ENCODE measurements at regions not wholly inside any gene's neighbourhood (a gene's known extent, or its start where the extent isn't known, plus 50 kb on each side); places are given as distances from the start of the nearest gene placed in this dataset.

GRCh38 chr14:53458368-53458814 is 305.3 kb upstream of the DDHD1 start:
- Histone ChIP-seq H3K9me3 (no peaks in the 10 kb centered on the region), H3K4me3 (ENCODE audit: low read depth in 2 of 2, low read length in 1 of 2) (no peak overlapping the region), H3K4me2 (peak overlapping the region; percentile 27), H3K79me2 (ENCODE audit: insufficient read depth) (no peaks in the 10 kb centered on the region; the same call in 1 of the 2 replicates), H3K4me1 (ENCODE audit: control insufficient read depth in 1 of 2, insufficient read depth in 2 of 2, low read depth in 1 of 2, low read length in 1 of 2) (no peaks in the 10 kb centered on the region), H3K9me2 (no peaks in the 10 kb centered on the region), H4K20me1 (ENCODE audit: insufficient read depth) (no peaks in the 10 kb centered on the region), H3K36me3 (replicated peaks in 1 of 2; ENCODE audit: control insufficient read depth in 1 of 2, insufficient read depth in 2 of 2, low read length in 1 of 2) (no peaks in the 10 kb centered on the region), H3F3A (replicated peaks; ENCODE audit: insufficient read depth) (no peaks in the 10 kb centered on the region), H3K27ac (ENCODE audit: low read depth in 2 of 2, low read length in 1 of 2) (no peak overlapping the region), H3K9ac (no peak overlapping the region), H3K27me3 (ENCODE audit: insufficient read depth) (peaks cover 10% of the 10 kb centered on the region; the same call in 1 of the 2 replicates), H2AFZ (ENCODE audit: low read depth) (no peak overlapping the region)
- ChIA-PET POLR2A (no interaction called here), CTCF (interaction anchor here (1.2 kb wide), 1 partner anchor 889 kb away, joined by 3 read pairs; no protein-coding TSS in a partner anchor)
- no peak for DNase-seq
- no peak for TF ChIP-seq RAD21 (IDR thresholded peaks at IDR 0.05; ENCODE audit: low read length)
- TF ChIP-seq, protein P1, sequence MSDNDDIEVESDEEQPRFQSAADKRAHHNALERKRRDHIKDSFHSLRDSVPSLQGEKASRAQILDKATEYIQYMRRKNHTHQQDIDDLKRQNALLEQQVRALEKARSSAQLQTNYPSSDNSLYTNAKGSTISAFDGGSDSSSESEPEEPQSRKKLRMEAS (IDR thresholded peaks at IDR 0.05; ENCODE audit: low read depth), result no peak
- no peak for TF ChIP-seq JUND (IDR thresholded peaks at IDR 0.05)
- no peak for TF ChIP-seq GABPA (IDR thresholded peaks at IDR 0.05; ENCODE audit: low read depth)
- no peak for TF ChIP-seq RXRA (IDR thresholded peaks at IDR 0.05; ENCODE audit: borderline replicate concordance, low read depth)
- no peak for TF ChIP-seq CHD2 (IDR thresholded peaks at IDR 0.05; ENCODE audit: low read length, partially characterized antibody)
- TF ChIP-seq EZH2phosphoT487 (IDR thresholded peaks at IDR 0.05; ENCODE audit: borderline replicate concordance, low read depth), result no peak
- no peak for TF ChIP-seq FOXM1 (IDR thresholded peaks at IDR 0.05; ENCODE audit: low read depth)
- WGBS (ENCODE audit: low lambda C conversion rate), result 15% methylated on average over 2 of the region's 2 CpGs

- Histone ChIP-seq H3K9me3 (no peaks in the 10 kb centered on the region), H3K27ac (ENCODE audit: low read depth in 2 of 2, low read length in 1 of 2) (no peak overlapping the region), H2AFZ (ENCODE audit: low read depth) (no peak overlapping the region), H3F3A (replicated peaks; ENCODE audit: insufficient read depth) (no peaks in the 10 kb centered on the region), H4K20me1 (ENCODE audit: insufficient read depth) (no peaks in the 10 kb centered on the region), H3K9me2 (no peaks in the 10 kb centered on the region), H3K27me3 (ENCODE audit: insufficient read depth) (peaks cover 5% of the 10 kb centered on the region; the same call in 1 of the 2 replicates), H3K4me1 (ENCODE audit: control insufficient read depth in 1 of 2, insufficient read depth in 2 of 2, low read depth in 1 of 2, low read length in 1 of 2) (no peaks in the 10 kb centered on the region), H3K4me2 (no peak overlapping the region), H3K9ac (no peak overlapping the region), H3K4me3 (ENCODE audit: low read depth in 2 of 2, low read length in 1 of 2) (no peak overlapping the region), H3K36me3 (replicated peaks in 1 of 2; ENCODE audit: control insufficient read depth in 1 of 2, insufficient read depth in 2 of 2, low read length in 1 of 2) (no peaks in the 10 kb centered on the region), H3K79me2 (ENCODE audit: insufficient read depth) (no peaks in the 10 kb centered on the region; the same call in 1 of the 2 replicates)
- TF ChIP-seq GATA2 (CRISPR knock-in tag; IDR thresholded peaks at IDR 0.05) (no peak), JUND (IDR thresholded peaks at IDR 0.05) (no peak), RXRA (IDR thresholded peaks at IDR 0.05; ENCODE audit: borderline replicate concordance, low read depth) (no peak), PBX3 (IDR thresholded peaks at IDR 0.05) (no peak), RCOR1 (IDR thresholded peaks at IDR 0.05; ENCODE audit: low read length) (no peak), USF2 (IDR thresholded peaks at IDR 0.05; ENCODE audit: borderline replicate concordance, low read depth, low read length) (no peak), EP300 (IDR thresholded peaks at IDR 0.05; ENCODE audit: borderline replicate concordance in 1 of 2, low read depth in 1 of 2, low read length in 1 of 2) (no peak), RFX5 (IDR thresholded peaks at IDR 0.05; ENCODE audit: low read length) (no peak), POLR2AphosphoS5 (IDR thresholded peaks at IDR 0.05; ENCODE audit: low read depth, low read length) (no peak), NFIC (IDR thresholded peaks at IDR 0.05; ENCODE audit: borderline replicate concordance) (no peak)
- TF ChIP-seq, protein P1 (IDR thresholded peaks at IDR 0.05; ENCODE audit: low read depth), result no peak
- TF ChIP-seq, protein P2, sequence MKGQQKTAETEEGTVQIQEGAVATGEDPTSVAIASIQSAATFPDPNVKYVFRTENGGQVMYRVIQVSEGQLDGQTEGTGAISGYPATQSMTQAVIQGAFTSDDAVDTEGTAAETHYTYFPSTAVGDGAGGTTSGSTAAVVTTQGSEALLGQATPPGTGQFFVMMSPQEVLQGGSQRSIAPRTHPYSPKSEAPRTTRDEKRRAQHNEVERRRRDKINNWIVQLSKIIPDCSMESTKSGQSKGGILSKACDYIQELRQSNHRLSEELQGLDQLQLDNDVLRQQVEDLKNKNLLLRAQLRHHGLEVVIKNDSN (IDR thresholded peaks at IDR 0.05; ENCODE audit: borderline replicate concordance, low read depth), result no peak
- TF ChIP-seq, protein P3, sequence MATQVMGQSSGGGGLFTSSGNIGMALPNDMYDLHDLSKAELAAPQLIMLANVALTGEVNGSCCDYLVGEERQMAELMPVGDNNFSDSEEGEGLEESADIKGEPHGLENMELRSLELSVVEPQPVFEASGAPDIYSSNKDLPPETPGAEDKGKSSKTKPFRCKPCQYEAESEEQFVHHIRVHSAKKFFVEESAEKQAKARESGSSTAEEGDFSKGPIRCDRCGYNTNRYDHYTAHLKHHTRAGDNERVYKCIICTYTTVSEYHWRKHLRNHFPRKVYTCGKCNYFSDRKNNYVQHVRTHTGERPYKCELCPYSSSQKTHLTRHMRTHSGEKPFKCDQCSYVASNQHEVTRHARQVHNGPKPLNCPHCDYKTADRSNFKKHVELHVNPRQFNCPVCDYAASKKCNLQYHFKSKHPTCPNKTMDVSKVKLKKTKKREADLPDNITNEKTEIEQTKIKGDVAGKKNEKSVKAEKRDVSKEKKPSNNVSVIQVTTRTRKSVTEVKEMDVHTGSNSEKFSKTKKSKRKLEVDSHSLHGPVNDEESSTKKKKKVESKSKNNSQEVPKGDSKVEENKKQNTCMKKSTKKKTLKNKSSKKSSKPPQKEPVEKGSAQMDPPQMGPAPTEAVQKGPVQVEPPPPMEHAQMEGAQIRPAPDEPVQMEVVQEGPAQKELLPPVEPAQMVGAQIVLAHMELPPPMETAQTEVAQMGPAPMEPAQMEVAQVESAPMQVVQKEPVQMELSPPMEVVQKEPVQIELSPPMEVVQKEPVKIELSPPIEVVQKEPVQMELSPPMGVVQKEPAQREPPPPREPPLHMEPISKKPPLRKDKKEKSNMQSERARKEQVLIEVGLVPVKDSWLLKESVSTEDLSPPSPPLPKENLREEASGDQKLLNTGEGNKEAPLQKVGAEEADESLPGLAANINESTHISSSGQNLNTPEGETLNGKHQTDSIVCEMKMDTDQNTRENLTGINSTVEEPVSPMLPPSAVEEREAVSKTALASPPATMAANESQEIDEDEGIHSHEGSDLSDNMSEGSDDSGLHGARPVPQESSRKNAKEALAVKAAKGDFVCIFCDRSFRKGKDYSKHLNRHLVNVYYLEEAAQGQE (IDR thresholded peaks at IDR 0.05; ENCODE audit: low read depth, low read length), result no peak
- POLR2A ChIA-PET, result no interaction called here
- CTCF ChIA-PET, result no interaction called here
- WGBS (ENCODE audit: low lambda C conversion rate), result 33% methylated on average over 1 of the region's 1 CpG
- no peak for DNase-seq
Measured at GRCh38 chr14:53456931-53457330, 303.8 kb upstream of the DDHD1 start.
